GM19463 (cell line): ENCODE measurements at regions not wholly inside any gene's neighbourhood (a gene's known extent, or its start where the extent isn't known, plus 50 kb on each side); places are given as distances from the start of the nearest gene placed in this dataset.
"Not testable (repeated sequence)": the region's sequence is repeated elsewhere in the genome, so short reads cannot be mapped to it uniquely, and the experiment has no call there.

Experiments
- ATAC-seq: cut with Tn5 transposase; IDR thresholded peaks from one replicate; pipeline ENCODE4 v1.9.1; 2021; ENCODE audit warnings: mild to moderate bottlenecking, moderate library complexity; ENCODE audit not compliant: unreplicated experiment

DNA sequence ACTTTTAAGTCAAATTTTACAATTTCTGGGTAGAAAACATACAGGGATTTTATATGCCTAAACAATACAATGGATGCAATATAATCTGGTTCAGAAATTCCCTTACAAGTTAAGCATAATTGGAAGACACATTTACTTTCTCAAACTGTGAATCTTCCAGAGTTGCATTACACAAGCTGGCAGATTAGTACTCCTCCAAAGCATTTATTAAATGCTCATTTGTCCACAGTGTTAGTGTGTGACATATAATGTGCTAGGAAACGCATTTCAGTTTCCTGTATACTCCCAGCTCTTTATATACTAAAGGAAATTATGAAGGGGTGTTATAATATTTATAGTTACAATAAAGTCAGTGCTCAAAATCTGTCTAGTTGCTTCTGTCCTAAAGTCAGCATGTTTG is 239.0 kb upstream of the FIGN start:
- no peak for ATAC-seq

DNA sequence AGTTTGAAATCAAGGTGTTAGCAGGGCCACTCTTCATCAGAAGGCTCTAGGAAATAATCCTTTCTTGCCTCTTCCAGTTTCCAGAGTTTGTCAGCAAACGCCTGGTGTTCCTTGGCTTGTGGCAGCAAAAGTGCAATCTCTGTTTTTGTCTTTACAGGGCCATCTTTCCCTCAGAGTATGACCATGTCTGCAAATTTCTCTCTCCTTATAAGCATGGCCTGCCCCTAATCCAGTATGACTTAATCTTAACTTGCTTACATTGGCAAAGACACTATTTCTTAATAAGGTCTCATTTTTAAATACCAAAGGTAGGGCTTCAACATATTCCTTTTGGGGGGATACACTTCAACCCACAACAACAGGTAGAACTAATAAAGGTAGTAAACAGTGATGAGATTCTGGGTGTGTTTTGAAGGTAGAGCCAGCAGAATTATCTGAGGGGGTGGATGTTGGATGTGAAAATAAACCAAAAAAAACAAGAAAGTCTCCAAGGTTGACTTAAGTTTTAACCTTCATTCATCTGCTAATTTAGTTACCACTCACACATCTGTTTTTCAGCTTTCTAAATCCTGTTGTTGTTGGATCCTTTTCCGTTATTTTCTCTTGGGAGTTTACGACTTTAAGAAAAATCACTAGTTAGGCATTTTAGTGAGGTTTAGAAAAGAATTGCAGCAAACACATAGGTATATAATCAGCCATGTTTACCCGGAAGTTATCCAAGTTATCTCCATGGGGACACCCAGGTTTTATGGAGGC is 234.4 kb upstream of the FIGN start:
- ATAC-seq, result no peak

DNA sequence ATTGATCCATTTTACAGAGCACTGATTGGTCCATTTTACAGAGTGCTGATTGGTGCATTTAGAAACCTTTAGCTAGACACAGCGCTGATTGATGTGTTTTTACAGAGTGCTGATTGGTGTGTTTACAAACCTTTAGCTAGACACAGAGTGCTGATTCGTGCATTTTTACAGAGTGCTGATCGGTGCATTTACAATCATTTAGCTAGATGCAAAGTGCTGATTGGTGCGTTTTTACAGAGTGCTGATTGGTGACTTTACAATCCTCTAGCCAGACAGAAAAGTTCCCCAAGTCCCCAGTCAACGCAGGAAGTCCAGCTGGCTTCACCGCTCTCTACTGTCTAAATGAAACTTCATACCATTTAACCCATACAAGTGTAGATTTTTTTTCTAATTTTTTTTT is 228.5 kb upstream of the FIGN start:
- ATAC-seq, result not testable (repeated sequence)

DNA sequence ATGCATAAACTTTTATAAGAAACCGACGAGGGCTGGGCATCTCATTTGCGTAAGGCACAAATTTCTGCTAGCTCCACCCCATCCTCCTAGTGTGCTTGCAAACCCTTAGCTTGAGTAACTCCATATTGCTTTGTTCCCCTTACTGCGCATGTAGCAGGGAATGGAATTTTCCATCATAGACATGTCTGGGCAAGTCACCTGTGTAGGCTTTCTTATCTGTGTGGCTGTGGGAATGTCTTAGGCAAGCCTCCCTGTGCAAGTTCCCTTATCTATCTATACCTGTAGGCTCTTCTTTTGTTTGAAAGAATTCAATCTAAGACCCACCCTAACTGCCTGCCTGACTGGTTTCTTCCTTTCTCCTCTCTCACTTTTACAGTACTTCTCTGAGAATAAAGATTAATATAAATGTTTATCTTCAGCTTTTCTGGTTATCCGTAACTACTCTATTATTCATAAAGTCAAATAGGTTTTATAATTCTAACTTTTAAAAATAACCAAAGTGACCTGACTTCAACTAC is 217.6 kb upstream of the FIGN start:
- no peak for ATAC-seq

DNA sequence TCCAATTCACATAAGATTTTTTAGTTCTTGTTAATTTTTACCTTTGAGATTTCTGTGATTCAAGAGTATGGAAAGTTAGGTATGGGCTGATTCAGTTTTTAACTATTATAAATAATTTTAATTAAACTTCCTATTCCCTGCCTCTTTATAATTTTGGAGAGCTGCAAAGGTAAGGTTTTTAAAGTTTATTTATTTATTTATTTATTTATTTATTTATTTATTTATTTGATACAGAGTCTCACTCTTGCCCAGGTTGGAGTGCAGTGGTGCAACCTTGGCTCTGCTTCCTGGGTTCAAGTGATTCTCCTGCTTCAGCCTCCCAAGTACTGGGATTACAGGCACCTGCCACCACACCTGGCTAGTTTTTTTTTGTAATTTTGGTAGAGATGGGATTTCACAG is 215.5 kb upstream of the FIGN start:
- ATAC-seq, result no peak

DNA sequence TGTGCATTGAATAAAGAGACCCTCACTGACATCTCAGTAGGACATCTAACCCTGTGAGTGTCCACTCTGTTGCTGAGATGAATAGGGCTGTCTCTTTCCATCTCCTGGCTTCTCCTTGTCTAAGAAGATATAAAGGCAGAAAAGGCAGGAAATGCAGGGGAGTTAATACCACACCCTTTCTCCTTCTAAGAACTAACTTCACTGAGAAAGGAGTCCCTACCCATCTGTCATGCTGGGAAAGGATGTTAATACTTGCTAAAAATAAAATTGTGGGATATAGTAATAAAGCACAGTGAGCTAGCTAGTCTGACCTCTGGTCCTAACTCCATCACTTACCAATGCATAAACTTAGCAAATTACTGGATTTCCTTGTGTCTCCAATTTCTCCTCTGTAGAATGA is 213.9 kb upstream of the FIGN start:
- ATAC-seq, result no peak

DNA sequence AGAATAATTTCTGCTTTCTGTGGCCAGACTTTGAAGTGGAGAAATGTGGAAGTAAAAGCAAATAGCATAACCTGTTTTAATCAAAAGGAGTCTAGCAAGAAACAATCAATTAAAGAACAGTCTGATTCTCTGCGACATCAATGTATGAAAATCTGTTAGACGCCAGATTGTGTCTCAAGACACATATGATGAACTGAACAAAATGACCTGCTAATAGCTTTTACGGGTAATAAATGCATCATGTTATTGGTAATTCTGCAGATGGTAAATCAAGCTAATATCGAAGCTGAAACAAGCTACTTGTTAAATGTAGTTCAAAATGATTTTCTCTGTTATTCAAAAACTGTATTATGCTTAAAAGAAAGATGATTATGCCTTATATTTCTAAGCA is 208.5 kb upstream of the FIGN start:
- no peak for ATAC-seq

DNA sequence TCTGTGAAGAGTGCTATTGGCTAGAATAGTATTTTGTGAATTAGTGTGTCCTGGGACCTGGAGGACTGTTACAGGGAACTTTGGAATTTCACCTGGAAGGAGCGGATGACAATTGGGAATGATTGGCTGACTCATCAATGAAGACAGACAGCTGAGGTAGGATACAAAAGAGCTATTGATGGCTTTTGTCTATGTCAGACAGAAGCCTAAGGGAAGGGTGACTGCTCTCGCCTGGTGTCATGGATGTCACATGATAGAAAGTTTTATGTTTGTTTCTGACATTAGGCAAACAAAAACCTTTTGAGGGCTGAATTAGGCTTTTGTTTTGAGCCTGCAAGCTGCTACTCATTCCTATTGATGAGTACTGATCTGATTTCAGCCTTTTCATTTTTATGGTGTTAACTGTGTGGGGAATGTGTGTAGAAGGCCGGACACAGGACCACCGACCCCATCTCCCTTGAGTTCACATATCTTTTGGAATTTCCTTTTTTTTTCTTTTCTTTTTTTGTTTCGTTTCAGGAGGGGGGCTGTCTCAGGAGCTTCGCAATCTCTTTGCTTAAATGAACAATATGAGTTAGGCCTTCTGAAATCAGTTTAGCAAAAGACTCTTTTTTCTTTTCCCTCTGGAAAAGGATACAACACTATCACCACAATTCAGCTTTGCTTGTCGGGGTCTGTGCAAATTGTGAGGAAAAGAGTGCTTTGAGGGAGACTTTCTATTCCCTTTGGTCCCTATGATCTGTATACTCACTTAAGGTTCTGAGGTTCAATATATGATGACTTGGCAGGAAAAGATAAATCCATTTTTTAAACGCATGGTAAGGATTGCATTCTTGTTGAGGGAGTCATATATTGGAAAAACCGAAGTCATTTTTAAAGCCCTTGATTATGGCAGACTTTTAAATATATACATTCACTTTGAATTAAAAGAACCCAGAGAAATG is 207.9 kb upstream of the FIGN start:
- ATAC-seq, result no peak

DNA sequence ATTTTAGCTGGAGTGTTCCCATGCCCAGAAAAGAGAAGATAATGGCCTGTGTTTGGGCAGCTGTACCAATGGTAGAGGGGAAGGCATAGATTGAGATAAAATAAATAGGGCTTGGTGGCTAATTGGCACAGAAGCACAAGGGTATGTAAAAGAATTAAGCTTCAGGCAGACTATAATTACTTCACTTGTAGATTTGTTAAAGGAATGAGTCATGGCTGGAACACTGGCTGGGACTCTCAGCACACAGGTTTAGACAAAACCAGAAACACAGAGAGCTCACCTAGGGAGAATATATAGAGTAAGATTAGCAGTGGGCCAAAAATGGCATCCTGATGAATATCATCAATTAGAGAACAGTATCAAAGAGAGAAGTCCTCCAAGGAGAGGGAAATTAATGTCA is 198.3 kb upstream of the FIGN start:
- ATAC-seq, result no peak

DNA sequence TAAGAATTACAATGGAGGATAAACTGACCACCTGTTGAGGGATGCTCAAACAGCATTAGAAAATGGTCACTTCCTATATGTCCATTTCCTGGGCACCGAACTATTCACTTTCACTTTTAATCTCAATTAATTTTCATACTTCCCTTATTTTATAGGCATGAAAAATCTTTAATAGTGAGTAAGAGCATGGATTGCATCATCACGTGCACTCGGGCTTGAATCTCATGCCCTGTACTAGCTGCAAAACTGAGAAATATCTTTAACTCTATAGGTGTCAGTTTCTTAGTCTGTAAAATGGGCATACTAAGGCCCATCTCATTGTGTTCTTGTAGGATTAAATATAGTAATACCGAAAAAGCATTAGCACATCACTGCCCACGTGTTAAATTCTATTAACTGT is 183.9 kb upstream of the FIGN start:
- ATAC-seq, result no peak

DNA sequence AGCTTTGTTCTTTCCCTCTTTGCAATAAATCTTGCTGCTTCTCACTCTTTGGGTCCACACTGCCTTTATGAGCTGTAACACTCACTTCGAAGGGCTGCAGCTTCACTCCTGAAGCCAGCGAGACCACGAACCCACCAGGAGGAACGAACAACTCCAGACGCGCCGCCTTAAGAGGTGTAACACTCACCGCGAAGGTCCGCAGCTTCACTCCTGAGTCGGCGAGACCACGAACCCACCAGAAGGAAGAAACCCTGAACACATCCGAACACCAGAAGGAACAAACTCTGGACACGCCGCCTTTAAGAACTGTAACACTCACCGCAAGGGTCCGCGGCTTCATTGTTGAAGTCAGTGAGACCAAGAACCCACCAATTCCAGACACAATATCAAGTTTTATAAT is 178.7 kb upstream of the FIGN start:
- ATAC-seq, result not testable (repeated sequence)

DNA sequence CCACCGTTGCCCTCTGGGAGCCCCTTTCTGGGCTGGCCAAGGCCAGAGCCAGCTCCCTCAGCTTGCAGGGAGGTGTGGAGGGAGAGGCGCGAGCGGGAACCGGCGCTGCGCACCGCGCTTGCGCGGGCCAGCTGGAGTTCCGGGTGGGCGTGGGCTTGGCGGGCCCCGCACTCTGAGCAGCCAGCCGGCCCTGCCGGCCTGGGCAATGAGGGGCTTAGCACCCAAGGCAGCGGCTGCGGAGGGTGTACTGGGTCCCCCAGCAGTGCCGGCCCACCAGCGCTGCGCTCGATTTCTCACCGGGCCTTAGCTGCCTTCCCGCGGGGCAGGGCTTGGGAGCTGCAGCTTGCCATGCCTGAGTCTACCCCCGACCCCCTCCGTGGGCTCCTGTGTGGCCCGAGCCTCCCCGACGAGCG is 177.7 kb upstream of the FIGN start:
- ATAC-seq, result not testable (repeated sequence)

DNA sequence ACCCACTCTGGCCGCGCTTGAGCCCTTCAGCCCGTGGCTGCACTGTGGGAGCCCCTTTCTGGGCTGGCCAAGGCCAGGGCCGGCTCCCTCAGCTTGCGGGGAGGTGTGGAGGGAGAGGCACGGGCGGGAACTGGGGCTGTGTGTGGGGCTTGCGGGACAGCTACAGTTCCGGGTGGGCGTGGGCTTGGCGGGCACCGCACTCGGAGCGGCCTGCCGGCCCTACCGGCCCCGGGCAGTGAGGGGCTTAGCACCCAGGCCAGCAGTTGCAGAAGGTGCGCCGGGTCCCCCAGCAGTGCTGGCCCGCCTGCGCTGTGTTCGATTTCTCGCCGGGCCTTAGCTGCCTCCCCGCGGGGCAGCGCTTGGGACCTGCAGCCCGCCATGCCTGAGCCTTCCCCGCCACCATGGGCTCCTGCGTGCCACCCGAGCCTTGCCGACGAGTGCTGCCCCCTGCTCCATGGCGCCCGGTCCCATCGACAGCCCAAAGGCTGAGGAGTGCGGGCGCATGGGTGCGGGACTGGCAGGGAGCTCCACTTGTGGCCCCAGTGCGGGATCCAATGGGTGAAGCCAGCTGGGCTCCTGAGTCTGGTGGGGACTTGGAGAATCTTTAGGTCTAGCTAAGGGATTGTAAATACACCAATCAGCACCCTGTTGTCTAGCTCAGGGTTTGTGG is 173.7 kb upstream of the FIGN start:
- ATAC-seq, result no peak

DNA sequence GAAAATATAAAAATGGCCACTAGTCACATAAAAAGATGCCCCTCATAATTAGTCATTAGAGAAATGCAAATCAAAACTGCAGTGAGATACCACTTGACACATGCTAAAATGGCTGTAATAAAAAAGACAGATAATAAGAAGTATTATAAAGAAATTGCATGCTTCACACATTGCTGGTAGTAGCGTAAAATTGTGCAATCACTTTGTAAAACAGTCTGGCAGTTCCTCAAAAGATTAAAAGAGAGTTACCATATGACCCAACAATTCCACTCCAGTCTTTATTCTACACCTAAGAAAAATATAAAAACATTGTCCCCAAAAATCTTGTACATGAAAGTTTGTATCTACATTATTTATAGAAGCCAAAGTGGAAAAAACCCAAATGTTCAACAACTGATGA is 170.6 kb upstream of the FIGN start:
- ATAC-seq, result no peak

DNA sequence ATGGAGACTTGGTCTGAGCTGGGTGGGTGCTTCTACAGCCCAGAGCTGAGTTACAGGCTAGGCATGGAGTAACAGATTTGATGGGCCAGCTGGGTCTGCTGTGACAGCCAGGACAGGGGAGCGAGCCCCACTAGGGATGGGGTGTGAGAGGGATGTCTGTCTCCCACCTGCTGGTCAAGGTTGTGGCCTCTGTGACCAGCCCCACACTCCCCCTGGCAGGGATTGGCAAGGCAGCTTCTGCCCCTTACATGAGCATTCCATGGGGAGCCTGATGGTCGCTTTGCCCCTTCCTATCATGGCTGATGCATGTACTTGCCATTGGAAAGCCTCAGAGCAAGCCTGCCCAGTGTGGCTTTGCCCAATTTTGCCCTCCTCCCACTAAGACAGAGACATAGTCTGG is 162.0 kb upstream of the FIGN start:
- ATAC-seq, result no peak

DNA sequence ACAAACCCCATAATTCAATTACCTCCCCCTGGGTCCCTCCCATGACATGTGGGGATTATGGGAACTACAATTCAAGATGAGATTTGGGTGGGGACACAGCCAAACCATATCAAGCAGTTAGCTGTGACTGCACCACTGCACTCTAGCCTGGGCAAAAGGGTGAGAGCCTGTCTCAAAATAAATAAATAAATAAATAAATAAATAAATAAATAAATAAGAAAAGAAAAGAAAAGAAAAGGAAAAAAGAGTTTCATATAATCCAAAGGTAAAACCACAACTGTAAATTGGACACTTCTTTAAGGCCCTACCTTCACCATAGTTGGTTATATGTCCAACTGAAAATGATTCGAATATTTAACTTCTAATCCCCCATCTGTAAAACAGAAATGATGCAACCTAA is 157.6 kb upstream of the FIGN start:
- ATAC-seq, result not testable (repeated sequence)

DNA sequence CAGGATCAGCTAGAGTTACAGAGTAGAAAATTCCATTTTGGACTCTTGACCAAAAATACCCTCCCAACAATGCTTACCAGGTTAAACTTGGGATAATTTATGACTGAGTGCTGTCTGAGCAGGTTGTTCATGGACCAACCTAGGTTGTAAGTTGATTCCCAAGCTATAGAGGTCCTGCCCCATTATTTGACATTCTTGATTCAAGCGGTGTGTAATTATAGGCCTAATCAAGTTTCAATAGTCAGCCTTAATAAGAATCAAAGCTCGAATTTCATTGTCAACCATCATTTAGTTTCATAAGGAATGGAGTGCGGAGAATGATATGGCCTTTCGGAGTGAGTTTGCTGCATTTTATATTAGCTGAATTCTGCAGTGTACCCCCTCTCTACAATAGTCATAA is 152.8 kb upstream of the FIGN start:
- no peak for ATAC-seq

DNA sequence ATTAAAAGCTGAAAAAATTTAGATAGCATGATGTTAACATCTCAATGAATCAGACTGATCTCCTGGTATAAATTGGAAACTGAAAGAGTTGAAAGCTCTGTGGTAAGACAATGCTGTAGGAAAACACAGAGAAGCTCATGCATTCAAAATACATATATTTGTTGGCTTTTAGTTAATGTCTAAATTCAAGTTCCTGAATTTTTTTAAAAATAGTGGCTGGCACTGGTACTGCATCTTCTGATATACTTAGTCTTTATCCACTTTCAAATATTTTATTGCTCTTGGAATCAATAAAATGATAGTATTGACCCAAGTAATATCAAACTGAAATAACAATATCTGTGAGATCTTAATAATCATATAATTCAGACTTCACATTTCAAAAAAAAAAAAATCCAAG is 151.4 kb upstream of the FIGN start:
- ATAC-seq, result no peak

DNA sequence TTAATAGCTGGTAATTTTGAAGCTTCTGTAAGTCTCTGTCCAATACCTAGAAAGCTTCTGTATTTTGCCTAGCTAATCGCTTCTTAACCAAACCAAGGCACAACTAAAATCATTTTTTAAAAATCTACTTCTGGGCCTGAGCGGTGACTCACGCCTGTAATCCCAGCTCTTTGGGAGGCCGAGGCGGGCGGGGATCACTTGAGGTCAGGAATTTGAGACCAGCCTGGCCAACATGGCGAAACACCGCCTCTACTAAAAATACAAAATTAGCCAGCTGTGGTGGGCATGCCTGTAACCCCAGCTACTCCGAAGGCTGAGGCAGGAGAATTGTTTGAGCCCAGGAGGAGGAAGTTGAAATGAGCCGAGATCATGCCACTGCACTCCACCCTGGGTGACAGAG is 148.6 kb upstream of the FIGN start:
- no peak for ATAC-seq

DNA sequence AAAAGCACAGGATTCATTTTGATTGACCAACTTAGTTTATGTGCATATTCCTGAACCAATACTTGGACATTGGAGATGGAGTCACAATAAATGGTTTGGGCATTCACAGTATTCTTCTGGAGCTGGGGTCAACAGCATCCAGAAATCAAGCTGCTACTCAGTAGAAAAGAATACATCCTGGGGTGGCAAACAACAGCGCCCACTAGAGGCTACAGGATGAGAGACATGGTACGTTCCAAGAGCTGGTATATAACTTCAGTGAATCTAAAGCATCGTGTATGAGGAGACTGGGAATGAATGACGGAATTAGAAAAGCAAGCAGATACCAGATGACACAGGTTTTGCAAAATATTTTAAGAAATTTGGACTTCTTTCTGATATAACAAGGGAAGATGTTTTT is 142.9 kb upstream of the FIGN start:
- ATAC-seq, result peak; percentile 75

DNA sequence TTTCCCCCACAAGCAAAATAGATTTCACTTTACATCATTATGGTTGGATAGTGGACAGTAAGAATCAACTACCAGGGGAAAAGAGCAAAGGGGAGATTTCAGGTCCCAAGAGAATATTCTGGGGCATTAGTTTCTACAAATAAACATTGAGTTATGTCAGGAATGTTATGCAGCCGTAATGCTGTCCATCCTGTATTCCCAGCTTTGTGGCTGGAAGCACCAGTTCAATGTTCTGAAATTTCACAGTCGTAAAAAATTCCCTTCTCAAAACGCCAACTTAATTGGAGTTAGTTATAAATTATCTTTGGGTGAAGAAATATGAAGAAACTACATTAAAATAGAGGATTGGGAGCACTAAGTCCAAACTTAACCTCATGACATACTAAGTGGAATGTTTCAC is 141.5 kb upstream of the FIGN start:
- ATAC-seq, result no peak
